COLO668 (cell line): ENCODE measurements at regions not wholly inside any gene's neighbourhood (a gene's known extent, or its start where the extent isn't known, plus 50 kb on each side); places are given as distances from the start of the nearest gene placed in this dataset.

Experiments used
- DNase-seq: peaks from one replicate; lab custom pipeline; 2025; ENCODE audit not compliant: unreplicated experiment; lab: John Stamatoyannopoulos, UW

DNA sequence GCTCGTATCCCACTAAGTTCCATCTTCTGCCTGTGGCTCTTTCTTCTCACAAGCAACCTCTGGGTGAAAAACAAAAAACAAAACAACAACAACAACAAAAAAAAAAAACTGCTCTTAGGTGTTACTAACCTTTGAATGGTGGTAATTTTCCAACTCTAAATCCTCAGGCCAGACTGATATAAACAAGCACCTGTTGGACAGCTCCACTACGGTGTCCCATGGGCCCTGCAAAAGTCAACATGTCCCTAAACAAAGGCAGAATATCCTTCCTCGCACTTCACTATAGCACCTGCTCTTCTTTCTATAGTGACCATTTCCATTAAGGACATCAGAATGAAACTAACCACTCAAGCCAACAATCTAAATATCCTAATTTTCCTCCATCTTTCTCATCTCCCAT is 54.6 kb upstream of the PARM1 start:
- peak; percentile 32 for DNase-seq

DNA sequence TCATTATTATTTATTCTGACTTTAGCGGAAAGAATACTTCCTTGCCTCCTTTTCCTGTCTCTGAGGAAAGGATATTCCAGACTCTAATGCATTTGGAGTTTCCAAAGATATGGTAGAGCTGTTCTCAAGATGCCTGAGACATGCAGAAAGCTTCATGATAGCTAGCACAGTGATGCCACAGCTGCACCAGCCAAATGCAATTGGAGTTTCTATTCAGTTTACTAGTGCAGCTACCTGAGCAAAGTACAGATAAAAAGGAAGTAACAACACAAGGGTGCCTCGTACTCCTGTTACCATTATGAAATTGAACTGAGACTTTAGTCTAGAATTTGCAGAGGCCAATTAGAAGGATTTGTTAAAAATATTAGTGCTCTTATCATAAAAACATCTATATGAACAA is 57.5 kb upstream of the PARM1 start:
- DNase-seq = no peak

DNA sequence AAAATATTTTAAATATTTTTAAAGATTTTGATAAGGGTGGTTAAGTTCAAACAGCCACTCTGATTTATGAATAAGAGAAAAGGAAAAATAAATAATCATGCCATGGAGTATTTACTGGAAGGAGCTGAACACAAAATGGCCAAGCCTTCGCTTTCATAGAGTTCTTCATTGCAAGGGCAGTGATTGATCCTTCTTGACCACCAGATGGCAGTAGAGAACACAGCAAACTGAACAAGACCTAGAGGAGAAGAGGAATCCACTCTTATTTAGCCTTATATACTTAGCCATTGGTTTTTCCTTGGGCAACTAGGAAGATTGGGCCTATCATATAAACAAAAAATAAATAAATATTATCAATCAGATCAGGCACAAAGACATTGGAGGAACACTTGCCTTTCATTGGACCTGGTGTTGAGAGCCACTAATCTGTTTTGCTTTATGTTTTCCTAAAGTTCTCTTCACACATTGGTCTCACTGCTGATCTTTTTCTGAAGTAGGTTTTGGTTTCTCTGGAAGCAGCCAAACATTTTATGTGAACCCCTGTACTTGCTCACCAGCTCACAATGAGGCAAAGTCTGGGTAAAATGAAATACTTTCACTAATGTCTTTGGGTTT is 58.1 kb upstream of the PARM1 start:
- peak; percentile 32 for DNase-seq

GRCh38 chr4:74873545-74874301 is 59.2 kb upstream of the PARM1 start:
- no peak for DNase-seq

- DNase-seq = no peak
These were observed 64.7 kb upstream of the BTC start for GRCh38 chr4:74858921-74859562.

GRCh38 chr4:74855879-74856278 is 61.6 kb upstream of the BTC start:
- DNase-seq = peak; percentile 19

GRCh38 chr4:74848774-74849173 is 54.5 kb upstream of the BTC start:
- DNase-seq = no peak

DNA sequence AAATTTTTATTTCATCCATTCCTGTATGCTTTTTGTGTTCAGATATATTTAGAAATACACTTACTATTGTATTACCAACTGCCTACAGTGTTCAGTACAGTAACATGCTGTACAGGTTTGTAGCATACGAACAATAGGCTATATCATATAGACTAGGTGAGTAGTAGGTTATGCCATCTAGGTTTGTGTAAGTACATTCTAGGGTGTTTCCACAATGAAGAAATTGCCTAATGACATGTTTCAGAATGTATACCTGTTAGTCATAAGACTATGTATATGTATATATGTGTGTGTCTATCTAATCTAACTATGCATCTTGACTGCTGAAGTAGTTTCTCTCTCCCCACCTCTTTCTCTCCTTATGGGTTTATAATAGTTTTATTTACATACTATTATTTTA is 51.5 kb upstream of the BTC start:
- no peak for DNase-seq
